Esophagus muscularis mucosa (tissue), 4 donors: ENCODE measurements at regions not wholly inside any gene's neighbourhood (a gene's known extent, or its start where the extent isn't known, plus 50 kb on each side); places are given as distances from the start of the nearest gene placed in this dataset.

Experiments used
- EP300 ChIP-seq: sonication (generic); formaldehyde crosslinking; IDR thresholded peaks from one replicate; pipeline ENCODE4 v1.6.1; 2017; ENCODE audit warnings: antibody characterized with exemption
- POLR2A ChIP-seq: fragments of 450-650 bp; IDR thresholded peaks from one replicate; pipeline ENCODE4 v1.6.1; 2017; ENCODE audit warnings: antibody characterized with exemption, moderate library complexity, mild to moderate bottlenecking, low read depth
- POLR2AphosphoS5 ChIP-seq, 2 donors: sonication (generic); formaldehyde crosslinking; IDR thresholded peaks; one replicate each; pipeline ENCODE4 v1.6.1; 2017; ENCODE audit warnings: antibody characterized with exemption in 2 of 2
- TF ChIP-seq, protein P1 (sequence below), 3 experiments: fragments of 200-600 bp in 2 of 3; fragments of 450-650 bp in 1 of 3; sonication (generic) in 2 of 3; IDR thresholded peaks; one replicate each; pipeline ENCODE4 v1.5.1; 2017 to 2019; ENCODE audit warnings: antibody characterized with exemption in 3 of 3, mild to moderate bottlenecking in 2 of 3, moderate library complexity in 1 of 3

DNA sequence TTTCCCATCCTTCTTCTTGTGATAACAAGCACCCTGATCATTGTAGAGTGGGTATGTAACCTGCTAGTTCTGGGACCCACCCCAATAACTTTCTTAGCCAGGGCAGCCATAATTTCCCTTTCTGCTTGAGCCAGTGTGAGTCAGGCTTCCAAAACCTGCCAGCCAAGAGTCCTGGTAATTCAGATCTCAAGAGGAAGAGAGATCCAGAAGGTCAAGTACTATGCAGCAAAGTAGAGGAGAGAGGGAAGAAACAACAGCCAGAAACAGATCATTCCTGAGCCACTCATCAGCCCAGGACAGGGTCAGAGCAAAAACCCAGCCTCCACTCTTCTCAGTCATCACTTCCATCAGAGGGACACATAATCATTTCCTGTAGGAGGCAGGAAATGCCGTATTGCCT lies 182.0 kb downstream of the DICER1 start:
- TF ChIP-seq EP300 (no peak), POLR2AphosphoS5 (IDR thresholded peaks at IDR 0.05) (no peak), POLR2A (no peak)
- TF ChIP-seq, protein P1, sequence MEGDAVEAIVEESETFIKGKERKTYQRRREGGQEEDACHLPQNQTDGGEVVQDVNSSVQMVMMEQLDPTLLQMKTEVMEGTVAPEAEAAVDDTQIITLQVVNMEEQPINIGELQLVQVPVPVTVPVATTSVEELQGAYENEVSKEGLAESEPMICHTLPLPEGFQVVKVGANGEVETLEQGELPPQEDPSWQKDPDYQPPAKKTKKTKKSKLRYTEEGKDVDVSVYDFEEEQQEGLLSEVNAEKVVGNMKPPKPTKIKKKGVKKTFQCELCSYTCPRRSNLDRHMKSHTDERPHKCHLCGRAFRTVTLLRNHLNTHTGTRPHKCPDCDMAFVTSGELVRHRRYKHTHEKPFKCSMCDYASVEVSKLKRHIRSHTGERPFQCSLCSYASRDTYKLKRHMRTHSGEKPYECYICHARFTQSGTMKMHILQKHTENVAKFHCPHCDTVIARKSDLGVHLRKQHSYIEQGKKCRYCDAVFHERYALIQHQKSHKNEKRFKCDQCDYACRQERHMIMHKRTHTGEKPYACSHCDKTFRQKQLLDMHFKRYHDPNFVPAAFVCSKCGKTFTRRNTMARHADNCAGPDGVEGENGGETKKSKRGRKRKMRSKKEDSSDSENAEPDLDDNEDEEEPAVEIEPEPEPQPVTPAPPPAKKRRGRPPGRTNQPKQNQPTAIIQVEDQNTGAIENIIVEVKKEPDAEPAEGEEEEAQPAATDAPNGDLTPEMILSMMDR (IDR thresholded peaks at IDR 0.05), result no peak
